ENCODE measurements at regions not wholly inside any gene's neighbourhood (a gene's known extent, or its start where the extent isn't known, plus 50 kb on each side); places are given as distances from the start of the nearest gene placed in this dataset.

- H3K36me3 ChIP-seq (replicated peaks in 1 of 2; ENCODE audit: control insufficient read depth in 1 of 2, insufficient read depth in 2 of 2, low read length in 2 of 2) = no peaks in the 10 kb centered on the region
- no peaks in the 10 kb centered on the region for H3K4me1 ChIP-seq (ENCODE audit: insufficient read depth, low read length)
- H3K9ac ChIP-seq (ENCODE audit: insufficient read depth, low read depth, low read length) = no peak overlapping the region
- no peaks in the 10 kb centered on the region for H3K9me3 ChIP-seq (ENCODE audit: low read length)
- in situ Hi-C loops (cut with HindIII; ENCODE audit: extremely low pct_ligation_motif_present, low pct_unique_long_range_greater_than_20kb) (no loop called here), intact Hi-C loops (cut with micrococcal nuclease; ENCODE audit: unreplicated experiment) (no loop called here)
- no peak overlapping the region for H3K4me2 ChIP-seq (ENCODE audit: low read depth, low read length)
- no peak overlapping the region for H2AFZ ChIP-seq (ENCODE audit: low read length)
- ChIA-PET CTCF (ENCODE audit: low intra/inter-chr PET ratio, low total read pairs) (no interaction called here), POLR2A (no interaction called here)
- H4K20me1 ChIP-seq (ENCODE audit: insufficient read depth, low read length) = no peaks in the 10 kb centered on the region
- ATAC-seq (no peak), FAIRE-seq (no peak), DNase-seq (ENCODE audit: low spot score) (no peak)
- 0% methylated on average over 1 of the region's 1 CpG for WGBS (ENCODE audit: low lambda C conversion rate)
- no peak overlapping the region for H3K27ac ChIP-seq (ENCODE audit: extremely low read length, insufficient read depth, low read length)
- no peak for TF ChIP-seq ZNF75D (CRISPR knock-in tag; IDR thresholded peaks at IDR 0.05; ENCODE audit: borderline replicate concordance)
- TF ChIP-seq TAF1 (CRISPR knock-in tag; IDR thresholded peaks at IDR 0.05) = no peak
- TF ChIP-seq TCF7 (IDR thresholded peaks at IDR 0.05; ENCODE audit: low read depth) = no peak
- no peak for TF ChIP-seq SAFB2 (CRISPR knock-in tag; IDR thresholded peaks at IDR 0.05; ENCODE audit: borderline replicate concordance, low read depth)
- no peak for TF ChIP-seq HINFP (CRISPR knock-in tag; IDR thresholded peaks at IDR 0.05; ENCODE audit: low read depth)
- TF ChIP-seq JARID2 (CRISPR knock-in tag; IDR thresholded peaks at IDR 0.05; ENCODE audit: insufficient replicate concordance) = no peak
- TF ChIP-seq ZNF703 (CRISPR knock-in tag; IDR thresholded peaks at IDR 0.05; ENCODE audit: borderline replicate concordance) = no peak
- TF ChIP-seq ZNF547 (CRISPR knock-in tag; IDR thresholded peaks at IDR 0.05) = no peak
- TF ChIP-seq ZSCAN20 (CRISPR knock-in tag; IDR thresholded peaks at IDR 0.05; ENCODE audit: borderline replicate concordance) = no peak
- no peak for TF ChIP-seq BHLHE40 (IDR thresholded peaks at IDR 0.05; ENCODE audit: low read length)
- TF ChIP-seq POLR2G (IDR thresholded peaks at IDR 0.05; ENCODE audit: low read depth, low read length) = no peak
- TF ChIP-seq ZMYM4 (CRISPR knock-in tag; IDR thresholded peaks at IDR 0.05) = no peak
- no peak overlapping the region for H3K4me3 ChIP-seq (replicated peaks in 1 of 3; ENCODE audit: insufficient read depth in 1 of 3, low read depth in 2 of 3, low read length in 3 of 3)
- no peaks in the 10 kb centered on the region for H3K79me2 ChIP-seq (ENCODE audit: insufficient read depth, low read length)
- no TSS peak for BruUV-seq (replicated peaks)
- H3K27me3 ChIP-seq (ENCODE audit: control insufficient read depth in 1 of 2, insufficient read depth in 2 of 2, low read length in 2 of 2) = no peaks in the 10 kb centered on the region; a peak in 1 of 5 replicates
Observed at GRCh38 chr1:221462345-221462744, 279.5 kb downstream of the DUSP10 start.

Measured in HepG2 (cell line).